ENCODE measurements at regions not wholly inside any gene's neighbourhood (a gene's known extent, or its start where the extent isn't known, plus 50 kb on each side); places are given as distances from the start of the nearest gene placed in this dataset.

DNA sequence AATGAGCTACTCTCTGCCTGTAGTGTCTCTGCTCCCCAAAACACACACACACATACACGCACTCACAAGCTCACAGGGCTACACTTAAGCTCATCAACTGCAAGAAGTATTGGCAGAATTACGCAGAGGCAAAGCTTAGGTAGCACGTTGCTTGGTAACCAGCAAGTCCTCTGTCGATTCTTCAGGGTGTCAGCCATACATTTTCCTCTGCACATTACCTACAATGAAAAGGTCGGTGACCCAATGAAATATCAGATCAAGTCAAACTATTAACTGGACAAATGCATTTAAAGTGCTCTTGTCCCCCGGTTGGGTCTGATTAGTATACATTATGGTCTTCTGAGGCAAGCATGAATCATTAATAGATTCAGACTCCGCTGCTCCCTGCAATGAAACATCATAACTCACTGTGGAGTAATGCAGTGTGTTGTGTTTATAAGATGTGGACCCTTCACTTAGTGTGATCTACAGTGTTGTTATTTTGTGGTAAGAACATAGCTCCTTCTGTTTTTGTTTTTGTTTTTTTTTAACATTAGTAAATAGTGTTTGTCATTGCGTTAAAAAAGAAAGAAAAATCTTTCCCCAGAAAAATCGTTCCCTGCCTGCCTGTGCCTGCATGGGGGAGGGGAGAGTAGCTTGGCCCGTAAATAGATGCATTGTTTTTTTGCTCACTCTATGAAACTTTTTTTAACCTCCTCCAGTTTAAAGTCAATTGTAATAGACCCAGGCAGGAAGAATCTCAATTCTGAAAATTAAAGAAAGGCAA lies 325.5 kb downstream of the SFMBT2 start:
- TF ChIP-seq, protein P1, sequence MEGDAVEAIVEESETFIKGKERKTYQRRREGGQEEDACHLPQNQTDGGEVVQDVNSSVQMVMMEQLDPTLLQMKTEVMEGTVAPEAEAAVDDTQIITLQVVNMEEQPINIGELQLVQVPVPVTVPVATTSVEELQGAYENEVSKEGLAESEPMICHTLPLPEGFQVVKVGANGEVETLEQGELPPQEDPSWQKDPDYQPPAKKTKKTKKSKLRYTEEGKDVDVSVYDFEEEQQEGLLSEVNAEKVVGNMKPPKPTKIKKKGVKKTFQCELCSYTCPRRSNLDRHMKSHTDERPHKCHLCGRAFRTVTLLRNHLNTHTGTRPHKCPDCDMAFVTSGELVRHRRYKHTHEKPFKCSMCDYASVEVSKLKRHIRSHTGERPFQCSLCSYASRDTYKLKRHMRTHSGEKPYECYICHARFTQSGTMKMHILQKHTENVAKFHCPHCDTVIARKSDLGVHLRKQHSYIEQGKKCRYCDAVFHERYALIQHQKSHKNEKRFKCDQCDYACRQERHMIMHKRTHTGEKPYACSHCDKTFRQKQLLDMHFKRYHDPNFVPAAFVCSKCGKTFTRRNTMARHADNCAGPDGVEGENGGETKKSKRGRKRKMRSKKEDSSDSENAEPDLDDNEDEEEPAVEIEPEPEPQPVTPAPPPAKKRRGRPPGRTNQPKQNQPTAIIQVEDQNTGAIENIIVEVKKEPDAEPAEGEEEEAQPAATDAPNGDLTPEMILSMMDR (IDR thresholded peaks at IDR 0.05), result no peak
- no peak for TF ChIP-seq POLR2A (IDR thresholded peaks at IDR 0.05)
